Epithelial cell of esophagus (primary cell): ENCODE measurements at regions not wholly inside any gene's neighbourhood (a gene's known extent, or its start where the extent isn't known, plus 50 kb on each side); places are given as distances from the start of the nearest gene placed in this dataset.
A peak's percentile ranks its signal among the peaks of the same experiment; 100 is the strongest.

Source experiments
- DNase-seq: peaks from one replicate; pipeline ENCODE4 v3.0.0; 2010; ENCODE audit warnings: low read depth
- H3K4me3 ChIP-seq: 2 replicates; pipeline ENCODE4 v1.5.1; 2011; ENCODE audit warnings: mild to moderate bottlenecking, low read length, control low read depth
- CTCF ChIP-seq: IDR thresholded peaks from 2 replicates; pipeline ENCODE4 v1.5.1; 2011; ENCODE audit warnings: low read depth, mild to moderate bottlenecking, low read length, control low read depth, inconsistent platforms; ENCODE audit not compliant: insufficient read depth; ENCODE audit errors: missing control alignments

GRCh38 chr14:71722885-71723284 lies 209.3 kb upstream of the RGS6 start:
- TF ChIP-seq CTCF = no peak
- no peak overlapping the region for H3K4me3 ChIP-seq
- no peak for DNase-seq

- no peak overlapping the region for H3K4me3 ChIP-seq
- no peak for TF ChIP-seq CTCF
- DNase-seq = peak; percentile 80
Measured at GRCh38 chr14:71725922-71726579, 206.2 kb upstream of the RGS6 start.

GRCh38 chr14:71726580-71727021 lies 205.6 kb upstream of the RGS6 start:
- H3K4me3 ChIP-seq = no peak overlapping the region
- no peak for TF ChIP-seq CTCF
- no peak for DNase-seq

- DNase-seq = no peak
- no peak for TF ChIP-seq CTCF
- H3K4me3 ChIP-seq = no peak overlapping the region
Measured at GRCh38 chr14:71728386-71728785, 203.8 kb upstream of the RGS6 start.

- TF ChIP-seq CTCF = no peak
- DNase-seq = no peak
- no peak overlapping the region for H3K4me3 ChIP-seq
Measured at GRCh38 chr14:71729596-71729995, 202.6 kb upstream of the RGS6 start.

GRCh38 chr14:71730471-71730870 lies 201.8 kb upstream of the RGS6 start:
- DNase-seq = peak; percentile 64
- no peak overlapping the region for H3K4me3 ChIP-seq
- no peak for TF ChIP-seq CTCF

GRCh38 chr14:71731096-71731495 lies 201.1 kb upstream of the RGS6 start:
- no peak for DNase-seq
- TF ChIP-seq CTCF = no peak

More at GRCh38 chr14:71731096-71731495, 201.1 kb upstream of the RGS6 start:
- H3K4me3 ChIP-seq = no peak overlapping the region
